ENCODE measurements at regions not wholly inside any gene's neighbourhood (a gene's known extent, or its start where the extent isn't known, plus 50 kb on each side); places are given as distances from the start of the nearest gene placed in this dataset.

- TF ChIP-seq CTCF (IDR thresholded peaks at IDR 0.05; ENCODE audit: insufficient read depth, low read length, poor library complexity, severe bottlenecking): no peak
- Histone ChIP-seq H3K27me3 (replicated peaks; ENCODE audit: control insufficient read depth, insufficient read depth, low read length) (no peaks in the 10 kb centered on the region), H3K36me3 (ENCODE audit: control insufficient read depth, insufficient read depth, low read length) (no peaks in the 10 kb centered on the region), H3K4me3 (replicated peaks; ENCODE audit: low read depth, low read length) (no peak overlapping the region)
- DNase-seq (ENCODE audit: extremely low read depth, insufficient read length): no peak
Measured at GRCh38 chr14:25358330-25358729, 308.4 kb upstream of the STXBP6 start.

- H3K27me3 ChIP-seq (replicated peaks; ENCODE audit: control insufficient read depth, insufficient read depth, low read length): no peaks in the 10 kb centered on the region
- no peak overlapping the region for H3K4me3 ChIP-seq (replicated peaks; ENCODE audit: low read depth, low read length)
- no peak for DNase-seq (ENCODE audit: extremely low read depth, insufficient read length)
- no peak for TF ChIP-seq CTCF (IDR thresholded peaks at IDR 0.05; ENCODE audit: insufficient read depth, low read length, poor library complexity, severe bottlenecking)
- no peaks in the 10 kb centered on the region for H3K36me3 ChIP-seq (ENCODE audit: control insufficient read depth, insufficient read depth, low read length)
Measured at GRCh38 chr14:25351269-25351668, 301.3 kb upstream of the STXBP6 start.

GRCh38 chr14:25350802-25351201, 300.9 kb upstream of the STXBP6 start:
- no peak for DNase-seq (ENCODE audit: extremely low read depth, insufficient read length)
- H3K4me3 ChIP-seq (replicated peaks; ENCODE audit: low read depth, low read length): no peak overlapping the region
- no peaks in the 10 kb centered on the region for H3K36me3 ChIP-seq (ENCODE audit: control insufficient read depth, insufficient read depth, low read length)
- TF ChIP-seq CTCF (IDR thresholded peaks at IDR 0.05; ENCODE audit: insufficient read depth, low read length, poor library complexity, severe bottlenecking): no peak
- H3K27me3 ChIP-seq (replicated peaks; ENCODE audit: control insufficient read depth, insufficient read depth, low read length): no peaks in the 10 kb centered on the region

GRCh38 chr14:25350021-25350420, 300.1 kb upstream of the STXBP6 start:
- H3K27me3 ChIP-seq (replicated peaks; ENCODE audit: control insufficient read depth, insufficient read depth, low read length): no peaks in the 10 kb centered on the region
- DNase-seq (ENCODE audit: extremely low read depth, insufficient read length): no peak
- TF ChIP-seq CTCF (IDR thresholded peaks at IDR 0.05; ENCODE audit: insufficient read depth, low read length, poor library complexity, severe bottlenecking): no peak
- no peak overlapping the region for H3K4me3 ChIP-seq (replicated peaks; ENCODE audit: low read depth, low read length)
- H3K36me3 ChIP-seq (ENCODE audit: control insufficient read depth, insufficient read depth, low read length): no peaks in the 10 kb centered on the region

GRCh38 chr14:25349269-25349668, 299.3 kb upstream of the STXBP6 start:
- no peak for DNase-seq (ENCODE audit: extremely low read depth, insufficient read length)
- Histone ChIP-seq H3K27me3 (replicated peaks; ENCODE audit: control insufficient read depth, insufficient read depth, low read length) (no peaks in the 10 kb centered on the region), H3K4me3 (replicated peaks; ENCODE audit: low read depth, low read length) (no peak overlapping the region), H3K36me3 (ENCODE audit: control insufficient read depth, insufficient read depth, low read length) (no peaks in the 10 kb centered on the region)
- no peak for TF ChIP-seq CTCF (IDR thresholded peaks at IDR 0.05; ENCODE audit: insufficient read depth, low read length, poor library complexity, severe bottlenecking)

GRCh38 chr14:25340882-25341281, 290.9 kb upstream of the STXBP6 start:
- Histone ChIP-seq H3K36me3 (ENCODE audit: control insufficient read depth, insufficient read depth, low read length) (no peaks in the 10 kb centered on the region), H3K27me3 (replicated peaks; ENCODE audit: control insufficient read depth, insufficient read depth, low read length) (no peaks in the 10 kb centered on the region), H3K4me3 (replicated peaks; ENCODE audit: low read depth, low read length) (no peak overlapping the region)
- DNase-seq (ENCODE audit: extremely low read depth, insufficient read length): no peak
- no peak for TF ChIP-seq CTCF (IDR thresholded peaks at IDR 0.05; ENCODE audit: insufficient read depth, low read length, poor library complexity, severe bottlenecking)

Measured in GM06990 (cell line).